ENCODE measurements at regions not wholly inside any gene's neighbourhood (a gene's known extent, or its start where the extent isn't known, plus 50 kb on each side); places are given as distances from the start of the nearest gene placed in this dataset.

GRCh38 chr3:118400886-118401285 is 633.8 kb downstream of the IGSF11 start:
- DNase-seq (ENCODE audit: extremely low spot score) = no peak
- POLR2A ChIA-PET = no interaction called here
- CTCF ChIA-PET = no interaction called here
- TF ChIP-seq ARNT (IDR thresholded peaks at IDR 0.05) (no peak), FOXA1 (IDR thresholded peaks at IDR 0.05) (no peak), LEF1 (IDR thresholded peaks at IDR 0.05; ENCODE audit: borderline replicate concordance) (no peak), SUZ12 (IDR thresholded peaks at IDR 0.05) (no peak), PKNOX1 (IDR thresholded peaks at IDR 0.05) (no peak), FOXM1 (IDR thresholded peaks at IDR 0.05; ENCODE audit: borderline replicate concordance) (no peak), TARDBP (IDR thresholded peaks at IDR 0.05) (no peak), CTBP1 (IDR thresholded peaks at IDR 0.05; ENCODE audit: borderline replicate concordance) (no peak), L3MBTL2 (conservative IDR thresholded peaks at IDR 0.05) (no peak), ZNF384 (IDR thresholded peaks at IDR 0.05) (no peak), FOXK2 (IDR thresholded peaks at IDR 0.05) (no peak), HDGF (IDR thresholded peaks at IDR 0.05; ENCODE audit: borderline replicate concordance) (no peak), SP1 (IDR thresholded peaks at IDR 0.05) (no peak), BHLHE40 (IDR thresholded peaks at IDR 0.05; ENCODE audit: borderline replicate concordance) (no peak), ELF4 (IDR thresholded peaks at IDR 0.05) (no peak), NFRKB (IDR thresholded peaks at IDR 0.05) (no peak)

- CTCF ChIA-PET = no interaction called here
- no peak for DNase-seq (ENCODE audit: extremely low spot score)
- TF ChIP-seq FOXA1 (IDR thresholded peaks at IDR 0.05) = no peak
- TF ChIP-seq ZNF384 (IDR thresholded peaks at IDR 0.05) = no peak
- TF ChIP-seq L3MBTL2 (conservative IDR thresholded peaks at IDR 0.05) = no peak
- TF ChIP-seq FOXM1 (IDR thresholded peaks at IDR 0.05; ENCODE audit: borderline replicate concordance) = no peak
- TF ChIP-seq HDGF (IDR thresholded peaks at IDR 0.05; ENCODE audit: borderline replicate concordance) = no peak
- TF ChIP-seq TARDBP (IDR thresholded peaks at IDR 0.05) = no peak
- no peak for TF ChIP-seq SUZ12 (IDR thresholded peaks at IDR 0.05)
- POLR2A ChIA-PET = no interaction called here
Observed at GRCh38 chr3:118401887-118402286, 632.8 kb downstream of the IGSF11 start.

- CTCF ChIA-PET = no interaction called here
- TF ChIP-seq SUZ12 (IDR thresholded peaks at IDR 0.05) = no peak
- no peak for TF ChIP-seq ARNT (IDR thresholded peaks at IDR 0.05)
- no peak for TF ChIP-seq PKNOX1 (IDR thresholded peaks at IDR 0.05)
- no peak for TF ChIP-seq FOXA1 (IDR thresholded peaks at IDR 0.05)
- no peak for TF ChIP-seq NFRKB (IDR thresholded peaks at IDR 0.05)
- POLR2A ChIA-PET = no interaction called here
Observed at GRCh38 chr3:118402971-118403370, 631.7 kb downstream of the IGSF11 start.

GRCh38 chr3:118406562-118406961 is 628.1 kb downstream of the IGSF11 start:
- ChIA-PET CTCF (no interaction called here), POLR2A (no interaction called here)
- no peak for TF ChIP-seq FOXK2 (IDR thresholded peaks at IDR 0.05)
- TF ChIP-seq L3MBTL2 (conservative IDR thresholded peaks at IDR 0.05) = no peak
- TF ChIP-seq SP1 (IDR thresholded peaks at IDR 0.05) = no peak
- TF ChIP-seq TARDBP (IDR thresholded peaks at IDR 0.05) = no peak
- TF ChIP-seq ARNT (IDR thresholded peaks at IDR 0.05) = no peak
- no peak for TF ChIP-seq SUZ12 (IDR thresholded peaks at IDR 0.05)
- no peak for TF ChIP-seq PKNOX1 (IDR thresholded peaks at IDR 0.05)
- no peak for TF ChIP-seq BHLHE40 (IDR thresholded peaks at IDR 0.05; ENCODE audit: borderline replicate concordance)
- no peak for TF ChIP-seq LEF1 (IDR thresholded peaks at IDR 0.05; ENCODE audit: borderline replicate concordance)
- TF ChIP-seq HDGF (IDR thresholded peaks at IDR 0.05; ENCODE audit: borderline replicate concordance) = no peak
- TF ChIP-seq FOXA1 (IDR thresholded peaks at IDR 0.05) = no peak
- no peak for TF ChIP-seq NFRKB (IDR thresholded peaks at IDR 0.05)
- no peak for DNase-seq (ENCODE audit: extremely low spot score)

More at GRCh38 chr3:118402971-118403370, 631.7 kb downstream of the IGSF11 start:
- DNase-seq (ENCODE audit: extremely low spot score) = no peak

GRCh38 chr3:118408431-118408830 is 626.2 kb downstream of the IGSF11 start:
- TF ChIP-seq SUZ12 (IDR thresholded peaks at IDR 0.05) (no peak), ARNT (IDR thresholded peaks at IDR 0.05) (no peak), LEF1 (IDR thresholded peaks at IDR 0.05; ENCODE audit: borderline replicate concordance) (no peak), FOXA1 (IDR thresholded peaks at IDR 0.05) (no peak), TARDBP (IDR thresholded peaks at IDR 0.05) (no peak), CTBP1 (IDR thresholded peaks at IDR 0.05; ENCODE audit: borderline replicate concordance) (no peak), ZNF384 (IDR thresholded peaks at IDR 0.05) (no peak), FOXK2 (IDR thresholded peaks at IDR 0.05) (no peak), L3MBTL2 (conservative IDR thresholded peaks at IDR 0.05) (no peak), NFRKB (IDR thresholded peaks at IDR 0.05) (no peak), FOXM1 (IDR thresholded peaks at IDR 0.05; ENCODE audit: borderline replicate concordance) (no peak), ELF4 (IDR thresholded peaks at IDR 0.05) (no peak), SP1 (IDR thresholded peaks at IDR 0.05) (no peak), PKNOX1 (IDR thresholded peaks at IDR 0.05) (no peak), BHLHE40 (IDR thresholded peaks at IDR 0.05; ENCODE audit: borderline replicate concordance) (no peak), HDGF (IDR thresholded peaks at IDR 0.05; ENCODE audit: borderline replicate concordance) (no peak)
- ChIA-PET CTCF (no interaction called here), POLR2A (no interaction called here)
- no peak for DNase-seq (ENCODE audit: extremely low spot score)

- ChIA-PET CTCF (no interaction called here), POLR2A (no interaction called here)
- TF ChIP-seq ZNF384 (IDR thresholded peaks at IDR 0.05) = no peak
- no peak for TF ChIP-seq SUZ12 (IDR thresholded peaks at IDR 0.05)
- TF ChIP-seq BHLHE40 (IDR thresholded peaks at IDR 0.05; ENCODE audit: borderline replicate concordance) = no peak
- no peak for TF ChIP-seq PKNOX1 (IDR thresholded peaks at IDR 0.05)
- TF ChIP-seq TARDBP (IDR thresholded peaks at IDR 0.05) = no peak
- TF ChIP-seq SP1 (IDR thresholded peaks at IDR 0.05) = no peak
- TF ChIP-seq L3MBTL2 (conservative IDR thresholded peaks at IDR 0.05) = no peak
- no peak for TF ChIP-seq FOXM1 (IDR thresholded peaks at IDR 0.05; ENCODE audit: borderline replicate concordance)
- no peak for TF ChIP-seq ELF4 (IDR thresholded peaks at IDR 0.05)
- no peak for TF ChIP-seq NFRKB (IDR thresholded peaks at IDR 0.05)
- TF ChIP-seq FOXK2 (IDR thresholded peaks at IDR 0.05) = no peak
- TF ChIP-seq ARNT (IDR thresholded peaks at IDR 0.05) = no peak
- DNase-seq (ENCODE audit: extremely low spot score) = no peak
Observed at GRCh38 chr3:118412503-118412902, 622.1 kb downstream of the IGSF11 start.
